Ishikawa (cell line): ENCODE measurements at regions not wholly inside any gene's neighbourhood (a gene's known extent, or its start where the extent isn't known, plus 50 kb on each side); places are given as distances from the start of the nearest gene placed in this dataset.

Source experiments
- YY1 ChIP-seq: IDR thresholded peaks from 2 replicates; pipeline ENCODE4 v1.6.1; 2012; ENCODE audit warnings: low read depth
- TF ChIP-seq, protein P1 (sequence below): IDR thresholded peaks from 2 replicates; pipeline ENCODE4 v1.6.1; 2012

DNA sequence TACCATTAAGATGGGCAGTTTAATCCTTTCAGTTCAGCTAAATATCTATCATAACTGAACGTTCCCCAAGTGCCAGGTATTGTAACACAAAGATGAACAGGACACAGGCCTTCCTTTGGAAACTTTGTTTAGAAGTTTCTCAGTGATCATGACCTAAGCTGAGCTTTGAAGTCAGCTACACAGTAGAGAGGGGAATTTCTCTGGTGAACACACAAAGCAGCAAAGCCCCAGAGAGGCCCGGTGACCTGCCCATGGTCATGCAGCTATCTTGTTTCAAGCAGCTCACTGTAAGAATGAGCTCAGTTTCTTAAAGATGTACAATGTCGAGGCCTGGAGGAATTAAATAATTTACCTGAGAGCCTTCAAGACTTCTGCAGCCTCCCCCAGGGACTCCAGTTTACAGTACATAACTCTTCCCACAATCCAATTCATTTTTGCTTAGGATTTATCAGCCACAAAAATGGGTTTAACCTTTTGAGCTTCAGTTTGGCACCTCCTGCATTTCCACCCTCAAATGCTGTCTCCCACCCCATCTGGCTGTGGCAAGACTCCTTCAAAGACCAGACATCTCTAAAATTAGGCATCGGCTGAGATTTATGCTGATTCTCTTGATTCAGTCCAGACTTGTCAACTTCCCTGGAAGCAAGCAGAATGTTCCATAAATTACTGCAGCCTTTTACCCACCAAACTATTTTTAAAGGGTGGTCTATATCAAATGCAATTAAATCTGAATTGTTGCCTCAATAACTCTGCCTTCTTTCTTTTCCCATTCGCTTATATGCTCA, 325.6 kb downstream of the TXNL1 start:
- TF ChIP-seq YY1, result no peak
- TF ChIP-seq, protein P1, sequence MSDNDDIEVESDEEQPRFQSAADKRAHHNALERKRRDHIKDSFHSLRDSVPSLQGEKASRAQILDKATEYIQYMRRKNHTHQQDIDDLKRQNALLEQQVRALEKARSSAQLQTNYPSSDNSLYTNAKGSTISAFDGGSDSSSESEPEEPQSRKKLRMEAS, result no peak
